Omental fat pad (tissue), 3 donors: ENCODE measurements at regions not wholly inside any gene's neighbourhood (a gene's known extent, or its start where the extent isn't known, plus 50 kb on each side); places are given as distances from the start of the nearest gene placed in this dataset.
A peak's percentile ranks its signal among the peaks of the same experiment; 100 is the strongest.

Experiments used
- ATAC-seq: fragments of 150-250 bp; one replicate; pipeline ENCODE4 v1.9.1; 2016; ENCODE audit warnings: mild to moderate bottlenecking, moderate library complexity; ENCODE audit not compliant: low FRiP score
- DNase-seq: peaks from one replicate; pipeline ENCODE4 v3.0.0-alpha.2; 2019; ENCODE audit warnings: low spot score
- CTCF ChIP-seq, 3 donors: fragments of 450-650 bp; IDR thresholded peaks; one replicate each; pipeline ENCODE4 v1.5.1; 2016 to 2017; ENCODE audit warnings: antibody characterized with exemption in 3 of 3, mild to moderate bottlenecking in 3 of 3, moderate library complexity in 2 of 3

GRCh38 chr6:151671195-151671594 is 136.3 kb upstream of the ESR1 start:
- ATAC-seq, result no peak
- DNase-seq, result no peak
- TF ChIP-seq CTCF (IDR thresholded peaks at IDR 0.05), result no peak

- DNase-seq (no peak), ATAC-seq (no peak)
- TF ChIP-seq CTCF (IDR thresholded peaks at IDR 0.05), result no peak
These were observed 132.9 kb upstream of the ESR1 start for GRCh38 chr6:151674578-151674977.

- DNase-seq (no peak), ATAC-seq (no peak)
- peak in 1 of 3 donors; percentile 59 for TF ChIP-seq CTCF (IDR thresholded peaks at IDR 0.05)
These were observed 131.6 kb upstream of the ESR1 start for GRCh38 chr6:151675746-151676459.

DNA sequence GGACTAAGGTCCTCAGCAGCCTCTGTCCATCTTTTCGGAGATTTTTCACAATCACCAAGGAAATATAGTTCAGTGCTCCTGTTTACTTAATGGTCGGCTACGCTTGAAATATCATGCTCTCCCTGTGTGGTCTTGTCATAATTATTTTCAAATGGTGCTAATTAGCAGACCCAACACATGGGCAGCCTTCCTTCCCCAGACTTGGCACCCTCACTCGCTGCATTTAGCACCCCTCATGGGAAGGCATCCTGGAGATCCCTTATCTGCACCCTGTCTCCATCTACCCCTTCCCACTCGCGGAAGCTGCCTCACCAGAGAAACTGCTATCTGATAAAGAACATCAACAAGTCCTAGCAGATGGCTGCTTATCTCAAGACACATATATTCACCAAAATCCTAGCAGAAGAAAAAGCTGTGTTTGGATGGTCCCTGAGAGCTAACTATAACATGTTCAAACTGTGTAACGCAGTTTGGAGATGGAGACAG is 131.0 kb upstream of the ESR1 start:
- no peak for DNase-seq
- ATAC-seq, result no peak
- TF ChIP-seq CTCF (IDR thresholded peaks at IDR 0.05), result no peak

GRCh38 chr6:151677404-151677803 is 130.1 kb upstream of the ESR1 start:
- DNase-seq (no peak), ATAC-seq (no peak)
- TF ChIP-seq CTCF (IDR thresholded peaks at IDR 0.05), result no peak

DNA sequence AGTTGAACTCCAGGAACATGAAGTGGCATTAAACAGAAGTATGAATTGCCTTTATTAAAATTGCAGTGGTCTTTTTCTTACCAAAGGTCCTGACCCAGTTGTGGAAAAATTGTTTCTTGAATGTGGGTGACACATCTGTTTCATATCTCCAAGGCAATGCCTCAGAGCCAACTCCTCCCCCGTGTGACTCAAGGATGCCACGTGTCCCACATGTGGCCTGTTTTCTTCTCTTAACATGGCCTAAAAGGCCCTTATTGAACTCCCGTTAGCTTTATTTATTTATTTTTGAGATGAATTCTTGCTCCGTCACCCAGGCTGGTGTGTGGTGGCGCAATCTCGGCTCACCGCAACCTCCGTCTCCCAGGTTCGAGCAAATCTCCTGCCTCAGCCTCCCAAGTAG is 128.4 kb upstream of the ESR1 start:
- DNase-seq (no peak), ATAC-seq (no peak)
- no peak for TF ChIP-seq CTCF (IDR thresholded peaks at IDR 0.05)

GRCh38 chr6:151679941-151680340 is 127.5 kb upstream of the ESR1 start:
- ATAC-seq (no peak), DNase-seq (no peak)
- no peak for TF ChIP-seq CTCF (IDR thresholded peaks at IDR 0.05)
